ENCODE measurements at regions not wholly inside any gene's neighbourhood (a gene's known extent, or its start where the extent isn't known, plus 50 kb on each side); places are given as distances from the start of the nearest gene placed in this dataset.

DNA sequence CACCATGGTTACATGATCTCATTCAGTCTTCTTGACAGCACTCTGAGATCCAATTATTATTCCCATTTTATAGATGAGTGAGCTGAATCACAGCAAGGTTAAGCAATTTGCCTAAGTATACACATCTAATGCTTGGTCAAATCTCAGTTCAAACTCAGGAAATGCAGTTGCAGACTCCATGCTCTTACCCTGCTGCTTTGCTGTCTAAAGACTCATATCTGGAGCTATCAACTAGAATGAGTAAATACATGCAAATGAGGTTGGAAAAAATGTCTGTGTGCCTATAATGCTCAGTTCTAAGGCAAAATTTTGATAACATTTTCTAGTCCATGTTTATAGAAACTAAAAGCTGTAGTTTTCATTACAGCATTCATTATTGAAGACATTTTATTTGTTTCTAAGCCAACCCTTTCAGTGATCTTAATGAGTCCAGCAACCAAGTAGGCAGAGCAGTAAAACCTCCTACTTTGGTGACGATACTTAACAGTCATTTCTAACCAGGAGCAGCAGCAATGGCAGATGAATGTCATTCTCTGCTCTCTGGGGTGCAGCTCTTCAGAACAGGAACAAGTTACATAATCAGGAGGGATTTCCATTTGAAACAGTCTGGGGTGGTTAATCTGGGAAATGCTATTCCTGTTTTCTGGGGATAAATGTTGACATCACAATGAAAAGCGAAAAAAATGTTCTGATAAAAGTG, 396.8 kb upstream of the UBE2E3 start:
- TF ChIP-seq, protein P1, sequence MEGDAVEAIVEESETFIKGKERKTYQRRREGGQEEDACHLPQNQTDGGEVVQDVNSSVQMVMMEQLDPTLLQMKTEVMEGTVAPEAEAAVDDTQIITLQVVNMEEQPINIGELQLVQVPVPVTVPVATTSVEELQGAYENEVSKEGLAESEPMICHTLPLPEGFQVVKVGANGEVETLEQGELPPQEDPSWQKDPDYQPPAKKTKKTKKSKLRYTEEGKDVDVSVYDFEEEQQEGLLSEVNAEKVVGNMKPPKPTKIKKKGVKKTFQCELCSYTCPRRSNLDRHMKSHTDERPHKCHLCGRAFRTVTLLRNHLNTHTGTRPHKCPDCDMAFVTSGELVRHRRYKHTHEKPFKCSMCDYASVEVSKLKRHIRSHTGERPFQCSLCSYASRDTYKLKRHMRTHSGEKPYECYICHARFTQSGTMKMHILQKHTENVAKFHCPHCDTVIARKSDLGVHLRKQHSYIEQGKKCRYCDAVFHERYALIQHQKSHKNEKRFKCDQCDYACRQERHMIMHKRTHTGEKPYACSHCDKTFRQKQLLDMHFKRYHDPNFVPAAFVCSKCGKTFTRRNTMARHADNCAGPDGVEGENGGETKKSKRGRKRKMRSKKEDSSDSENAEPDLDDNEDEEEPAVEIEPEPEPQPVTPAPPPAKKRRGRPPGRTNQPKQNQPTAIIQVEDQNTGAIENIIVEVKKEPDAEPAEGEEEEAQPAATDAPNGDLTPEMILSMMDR (IDR thresholded peaks at IDR 0.05) = no peak
- no peak for TF ChIP-seq POLR2A (IDR thresholded peaks at IDR 0.05)
